ENCODE measurements at regions not wholly inside any gene's neighbourhood (a gene's known extent, or its start where the extent isn't known, plus 50 kb on each side); places are given as distances from the start of the nearest gene placed in this dataset.

- no peak overlapping the region for H3K4me3 ChIP-seq (ENCODE audit: low read depth, low read length)
- ChIA-PET CTCF (no interaction called here), POLR2A (no interaction called here)
- no peak for DNase-seq (ENCODE audit: low read depth, low spot score)
- no peak for TF ChIP-seq CTCF (IDR thresholded peaks at IDR 0.05; ENCODE audit: insufficient read depth, low read length, missing control alignments)
Observed at GRCh38 chr21:31470896-31471694, 127.0 kb upstream of the TIAM1 start.

GRCh38 chr21:31460980-31461379 lies 116.9 kb upstream of the TIAM1 start:
- no peak for DNase-seq (ENCODE audit: low read depth, low spot score)
- no peak for TF ChIP-seq CTCF (IDR thresholded peaks at IDR 0.05; ENCODE audit: insufficient read depth, low read length, missing control alignments)
- ChIA-PET CTCF (interaction anchor here (0.6 kb wide), 1 partner anchor 261 kb away, joined by 3 read pairs; no protein-coding TSS in a partner anchor), POLR2A (interaction anchor here (0.6 kb wide), 1 partner anchor 9 kb away, joined by 3 read pairs; no protein-coding TSS in a partner anchor)
- no peak overlapping the region for H3K4me3 ChIP-seq (ENCODE audit: low read depth, low read length)

GRCh38 chr21:31459457-31459856 lies 115.4 kb upstream of the TIAM1 start:
- ChIA-PET POLR2A (no interaction called here), CTCF (interaction anchor here (0.9 kb wide), 1 partner anchor 17 kb away, joined by 3 read pairs; no protein-coding TSS in a partner anchor)
- no peak for DNase-seq (ENCODE audit: low read depth, low spot score)
- TF ChIP-seq CTCF (IDR thresholded peaks at IDR 0.05; ENCODE audit: insufficient read depth, low read length, missing control alignments) = no peak
- H3K4me3 ChIP-seq (ENCODE audit: low read depth, low read length) = no peak overlapping the region

GRCh38 chr21:31457675-31458074 lies 113.6 kb upstream of the TIAM1 start:
- H3K4me3 ChIP-seq (ENCODE audit: low read depth, low read length) = no peak overlapping the region
- DNase-seq (ENCODE audit: low read depth, low spot score) = no peak
- TF ChIP-seq CTCF (IDR thresholded peaks at IDR 0.05; ENCODE audit: insufficient read depth, low read length, missing control alignments) = no peak
- ChIA-PET CTCF (no interaction called here), POLR2A (no interaction called here)

GRCh38 chr21:31456201-31456600 lies 112.1 kb upstream of the TIAM1 start:
- TF ChIP-seq CTCF (IDR thresholded peaks at IDR 0.05; ENCODE audit: insufficient read depth, low read length, missing control alignments) = no peak
- no peak for DNase-seq (ENCODE audit: low read depth, low spot score)
- ChIA-PET CTCF (no interaction called here), POLR2A (no interaction called here)
- no peak overlapping the region for H3K4me3 ChIP-seq (ENCODE audit: low read depth, low read length)

- ChIA-PET POLR2A (no interaction called here), CTCF (no interaction called here)
- no peak for TF ChIP-seq CTCF (IDR thresholded peaks at IDR 0.05; ENCODE audit: insufficient read depth, low read length, missing control alignments)
- DNase-seq (ENCODE audit: low read depth, low spot score) = no peak
- no peak overlapping the region for H3K4me3 ChIP-seq (ENCODE audit: low read depth, low read length)
Observed at GRCh38 chr21:31455506-31455905, 111.4 kb upstream of the TIAM1 start.
